DND-41 (cell line): ENCODE measurements at regions not wholly inside any gene's neighbourhood (a gene's known extent, or its start where the extent isn't known, plus 50 kb on each side); places are given as distances from the start of the nearest gene placed in this dataset.

Source experiments
- ATAC-seq: fragments of 200-7000 bp; cut with Tn5 transposase; 3 replicates; pipeline ENCODE4 v1.9.1; 2021; ENCODE audit warnings: low read depth; ENCODE audit not compliant: insufficient read depth
- DNase-seq: peaks from one replicate; pipeline ENCODE4 v3.0.0-alpha.2; 2020
- H2AFZ ChIP-seq: 2 replicates; pipeline ENCODE4 v1.6.0; 2012; ENCODE audit warnings: low read depth, low read length
- H3K27ac ChIP-seq: 2 replicates; pipeline ENCODE4 v1.5.1; 2012; ENCODE audit warnings: low read length, inconsistent platforms
- H3K27me3 ChIP-seq: fragments of 200-600 bp; sonication (generic); 2 replicates; pipeline ENCODE4 v1.6.0; 2012; ENCODE audit warnings: low read length, mild to moderate bottlenecking, inconsistent platforms; ENCODE audit not compliant: insufficient read depth, poor library complexity
- H3K36me3 ChIP-seq: 2 replicates; pipeline ENCODE4 v1.5.1; 2012; ENCODE audit warnings: low read length, inconsistent platforms; ENCODE audit not compliant: insufficient read depth
- H3K4me1 ChIP-seq: 2 replicates; pipeline ENCODE4 v1.5.1; 2012; ENCODE audit warnings: mild to moderate bottlenecking, low read length; ENCODE audit not compliant: insufficient read depth
- H3K4me2 ChIP-seq: 2 replicates; pipeline ENCODE4 v1.6.0; 2012; ENCODE audit warnings: mild to moderate bottlenecking, moderate library complexity, low read length, inconsistent platforms; ENCODE audit not compliant: insufficient read depth
- H3K4me3 ChIP-seq, 2 experiments: fragments of 200-600 bp in 1 of 2; shearing (Covaris generic) in 1 of 2; 2 replicates each; pipeline ENCODE4 v1.5.1; 2012 to 2016; ENCODE audit warnings: inconsistent platforms in 2 of 2, low read length in 2 of 2, mild to moderate bottlenecking in 2 of 2, low read depth in 1 of 2, moderate library complexity in 1 of 2
- H3K79me2 ChIP-seq: 2 replicates; pipeline ENCODE4 v1.6.0; 2012; ENCODE audit warnings: low read length, inconsistent platforms; ENCODE audit not compliant: insufficient read depth
- H3K9ac ChIP-seq: 2 replicates; pipeline ENCODE4 v1.6.0; 2012; ENCODE audit warnings: low read depth, mild to moderate bottlenecking, inconsistent platforms, low read length, moderate library complexity
- H3K9me3 ChIP-seq: 2 replicates; pipeline ENCODE4 v1.5.1; 2012; ENCODE audit warnings: low read length, moderate library complexity, mild to moderate bottlenecking, inconsistent platforms; ENCODE audit not compliant: insufficient read depth, severe bottlenecking
- H4K20me1 ChIP-seq: 2 replicates; pipeline ENCODE4 v1.6.0; 2012; ENCODE audit warnings: low read length; ENCODE audit not compliant: insufficient read depth
- CTCF ChIP-seq: IDR thresholded peaks from 2 replicates; pipeline ENCODE4 v1.5.1; 2012; ENCODE audit warnings: borderline replicate concordance, low read length, moderate library complexity, mild to moderate bottlenecking; ENCODE audit not compliant: poor library complexity, severe bottlenecking; ENCODE audit errors: extremely low read depth
- EZH2 ChIP-seq: IDR thresholded peaks from 3 replicates; pipeline ENCODE4 v1.6.1; 2012; ENCODE audit warnings: borderline replicate concordance, low read depth, mild to moderate bottlenecking, moderate library complexity, low read length, inconsistent platforms; ENCODE audit not compliant: severe bottlenecking

GRCh38 chr5:124060011-124060410, 548.0 kb downstream of the CSNK1G3 start:
- Histone ChIP-seq H3K27ac (no peak overlapping the region), H4K20me1 (no peaks in the 10 kb centered on the region), H3K79me2 (no peaks in the 10 kb centered on the region), H3K36me3 (no peaks in the 10 kb centered on the region), H3K4me3 (no peak overlapping the region), H3K4me1 (peaks cover 11% of the 10 kb centered on the region), H3K9ac (no peak overlapping the region), H3K27me3 (no peaks in the 10 kb centered on the region), H3K9me3 (no peaks in the 10 kb centered on the region), H3K4me2 (no peak overlapping the region), H2AFZ (no peak overlapping the region)
- no peak for TF ChIP-seq EZH2
- no peak for TF ChIP-seq CTCF
- DNase-seq = no peak
- ATAC-seq = no peak

DNA sequence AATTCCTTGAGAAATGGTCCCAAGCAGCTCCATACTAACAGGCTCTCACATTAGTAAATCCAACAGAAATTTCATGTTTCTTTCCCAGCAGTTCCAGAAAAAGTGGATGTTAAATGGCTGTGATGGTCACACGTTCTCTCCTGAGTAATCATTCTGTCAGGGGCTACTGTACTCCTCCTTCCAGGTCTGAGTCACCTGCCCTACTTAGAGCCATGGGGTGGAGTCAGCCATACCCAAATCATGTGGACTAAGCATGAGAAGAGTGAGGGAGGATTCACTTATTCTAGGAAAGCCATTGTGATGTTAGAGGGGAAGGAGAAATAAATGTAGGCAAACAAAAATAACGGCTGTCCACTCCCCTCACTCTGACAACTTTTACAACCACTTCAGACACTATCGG, 547.2 kb downstream of the CSNK1G3 start:
- no peak for DNase-seq
- Histone ChIP-seq H3K9me3 (no peaks in the 10 kb centered on the region), H3K27ac (no peak overlapping the region), H3K4me2 (no peak overlapping the region), H4K20me1 (no peaks in the 10 kb centered on the region), H3K4me3 (no peak overlapping the region), H2AFZ (no peak overlapping the region), H3K9ac (no peak overlapping the region), H3K79me2 (no peaks in the 10 kb centered on the region), H3K27me3 (no peaks in the 10 kb centered on the region), H3K36me3 (no peaks in the 10 kb centered on the region), H3K4me1 (peaks cover 11% of the 10 kb centered on the region)
- no peak for ATAC-seq
- TF ChIP-seq EZH2 (no peak), CTCF (no peak)

GRCh38 chr5:124057724-124058231, 545.8 kb downstream of the CSNK1G3 start:
- no peak for DNase-seq
- H3K36me3 ChIP-seq = no peaks in the 10 kb centered on the region
- H3K27me3 ChIP-seq = no peaks in the 10 kb centered on the region
- no peak for ATAC-seq
- TF ChIP-seq CTCF (no peak), EZH2 (no peak)
- peak overlapping the region in 1 of 2 experiments; percentile 25; a peak in 2 of 4 replicates for H3K4me3 ChIP-seq
- no peak overlapping the region for H3K27ac ChIP-seq
- no peaks in the 10 kb centered on the region for H3K9me3 ChIP-seq
- H3K4me1 ChIP-seq = peaks cover 11% of the 10 kb centered on the region
- 0 out of 2 replicates have a peak overlapping the region, but pooled peaks have one; percentile 5 for H2AFZ ChIP-seq
- peak overlapping the region; percentile 53 for H3K4me2 ChIP-seq
- H4K20me1 ChIP-seq = no peaks in the 10 kb centered on the region
- H3K9ac ChIP-seq = no peak overlapping the region
- H3K79me2 ChIP-seq = no peaks in the 10 kb centered on the region
